ENCODE measurements at regions not wholly inside any gene's neighbourhood (a gene's known extent, or its start where the extent isn't known, plus 50 kb on each side); places are given as distances from the start of the nearest gene placed in this dataset.

GRCh38 chr1:106975944-106976343 lies 80.5 kb upstream of the PRMT6 start:
- H3K4me3 ChIP-seq (ENCODE audit: low read depth, low read length), result no peak overlapping the region

DNA sequence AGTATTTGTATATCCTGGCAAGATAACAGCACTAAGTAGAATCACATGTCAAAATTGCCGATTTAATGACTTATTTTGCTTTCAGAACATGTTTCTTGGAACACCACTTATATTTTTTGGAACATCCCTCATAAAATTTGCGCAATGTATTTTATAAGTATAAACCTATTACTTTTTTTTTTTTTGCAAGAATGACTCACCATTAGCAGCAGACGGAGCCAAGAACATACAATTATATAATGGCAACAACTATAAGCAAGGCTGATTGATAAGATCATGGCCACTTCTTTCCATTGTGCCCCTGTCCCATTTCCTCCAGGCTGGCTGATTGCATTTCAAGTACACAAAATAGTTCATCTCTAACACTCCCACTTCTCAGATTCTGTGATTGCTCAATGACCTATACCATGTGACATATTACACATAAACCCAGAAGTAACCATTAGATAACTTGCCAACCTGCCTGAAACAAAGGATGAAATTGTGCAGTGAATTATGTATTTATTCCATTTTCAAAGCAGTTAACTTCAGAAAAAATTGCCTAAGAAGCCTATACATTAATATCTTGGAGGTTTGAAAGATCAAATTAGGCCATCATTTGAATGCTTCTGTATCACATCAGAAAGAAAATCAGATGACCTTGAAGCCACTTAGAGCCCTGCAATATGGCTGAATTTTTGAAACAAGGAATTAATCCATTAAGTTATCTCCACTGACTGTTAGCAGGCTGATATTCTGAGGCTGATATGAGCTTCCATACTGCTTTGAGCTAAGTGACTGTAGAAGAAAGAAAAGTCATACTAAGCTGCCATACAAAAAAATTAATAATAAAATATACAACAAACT lies 77.8 kb upstream of the PRMT6 start:
- no peak overlapping the region for H3K4me3 ChIP-seq (ENCODE audit: low read depth, low read length)

DNA sequence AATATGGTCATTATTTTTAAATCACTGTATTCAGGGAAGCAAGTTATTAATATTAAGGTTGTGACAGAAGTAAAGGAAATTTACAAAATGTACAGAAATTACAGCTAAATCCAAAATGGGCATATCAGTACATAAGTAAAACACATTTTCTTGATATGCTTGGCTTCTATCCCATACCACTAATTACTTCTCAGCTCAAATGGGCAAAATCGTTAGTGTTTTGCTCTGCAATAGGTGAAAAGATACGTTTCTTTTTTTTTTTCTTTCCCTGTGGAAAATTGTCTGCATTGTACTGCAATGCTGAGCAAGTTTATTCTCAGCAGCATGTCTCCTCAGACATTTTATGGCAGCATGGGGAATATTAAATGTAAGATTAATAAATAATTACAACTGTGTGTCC lies 77.1 kb upstream of the PRMT6 start:
- H3K4me3 ChIP-seq (ENCODE audit: low read depth, low read length), result no peak overlapping the region

DNA sequence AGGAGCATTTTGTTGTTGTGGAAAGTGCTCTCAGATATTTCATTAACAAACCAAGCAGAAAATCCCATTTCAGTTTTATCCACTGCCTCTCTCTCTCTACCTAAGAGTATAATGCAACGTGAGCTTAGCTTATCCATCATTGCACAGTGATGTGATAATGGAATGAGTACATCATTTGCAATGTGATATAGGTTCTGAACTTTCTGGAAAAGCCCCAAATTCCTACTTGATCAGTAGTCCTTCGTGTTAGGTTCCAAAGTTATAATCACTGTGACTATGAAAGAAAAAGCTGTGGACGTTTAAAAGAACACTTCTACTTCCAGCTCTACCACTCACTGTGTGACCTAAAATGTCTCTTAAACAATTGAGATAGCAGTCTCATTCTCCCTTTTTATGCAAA lies 76.4 kb upstream of the PRMT6 start:
- H3K4me3 ChIP-seq (ENCODE audit: low read depth, low read length), result no peak overlapping the region

DNA sequence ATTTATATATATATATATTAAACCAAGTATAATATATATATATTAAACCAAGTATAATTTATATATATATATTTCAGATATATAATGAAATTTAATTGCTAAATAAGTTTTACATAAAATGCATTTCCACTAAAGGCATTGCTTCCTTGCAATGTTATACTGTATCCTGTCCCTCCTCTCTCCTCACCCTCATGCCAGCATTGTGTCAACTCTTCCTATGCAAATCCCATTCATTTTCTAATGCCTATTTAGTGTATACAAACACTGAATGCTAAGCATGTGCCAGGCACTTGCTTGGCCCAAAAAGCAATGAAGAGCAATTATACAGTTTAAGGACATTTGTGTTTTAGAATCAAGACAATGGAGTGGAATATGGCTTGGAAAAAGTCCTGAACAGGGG lies 71.7 kb upstream of the PRMT6 start:
- H3K4me3 ChIP-seq (ENCODE audit: low read depth, low read length), result no peak overlapping the region

- no peak overlapping the region for H3K4me3 ChIP-seq (ENCODE audit: low read depth, low read length)
Observed at GRCh38 chr1:106986603-106987002, 69.9 kb upstream of the PRMT6 start.

- H3K4me3 ChIP-seq (ENCODE audit: low read depth, low read length), result no peak overlapping the region
Observed at GRCh38 chr1:106995970-106996369, 60.5 kb upstream of the PRMT6 start.

DNA sequence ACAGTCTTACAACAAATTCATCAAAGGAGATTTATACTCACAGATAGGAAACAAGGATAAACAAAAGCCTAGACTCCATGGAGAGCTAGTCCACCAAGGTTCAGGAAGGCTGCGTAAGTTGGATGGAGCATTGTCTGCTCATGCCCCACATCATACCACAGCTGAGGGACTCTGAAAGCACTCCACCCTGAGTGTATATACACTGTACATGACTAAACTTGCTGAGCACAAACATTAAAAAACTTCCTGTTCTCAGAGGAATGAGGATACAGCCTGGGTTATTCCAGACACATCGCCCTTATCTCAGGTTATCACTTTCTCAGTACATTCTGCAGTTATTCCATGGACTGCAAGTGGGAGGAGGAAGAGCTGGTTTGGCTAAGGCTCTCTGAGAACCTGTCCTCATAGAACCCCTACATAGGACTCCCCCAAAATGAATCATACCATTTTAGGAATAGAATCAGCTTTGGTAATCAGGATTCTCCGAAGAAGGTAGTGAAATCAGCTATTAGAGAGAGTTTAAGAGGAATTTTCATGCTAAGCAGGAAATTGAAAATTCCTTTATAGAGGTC lies 58.0 kb upstream of the PRMT6 start:
- no peak overlapping the region for H3K4me3 ChIP-seq (ENCODE audit: low read depth, low read length)

DNA sequence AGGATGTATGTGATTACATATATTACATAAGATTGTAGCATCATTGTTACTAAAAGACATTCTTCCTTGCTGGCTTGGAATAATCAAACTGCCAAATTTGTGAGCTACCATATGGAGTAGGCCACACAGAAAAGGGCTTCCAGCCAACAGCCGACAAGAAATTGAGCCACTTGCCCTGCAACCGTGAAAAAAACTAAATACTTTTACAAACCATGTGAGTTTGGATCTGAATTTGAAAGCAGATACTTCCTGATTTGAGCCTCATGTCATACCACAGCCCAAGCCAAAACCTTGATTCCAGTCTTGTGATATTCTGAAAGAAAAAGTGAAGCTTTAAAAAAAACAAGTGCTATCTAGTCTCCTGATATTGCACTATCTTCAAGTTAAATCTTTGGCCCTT lies 55.6 kb upstream of the PRMT6 start:
- H3K4me3 ChIP-seq (ENCODE audit: low read depth, low read length), result no peak overlapping the region

GRCh38 chr1:107003972-107004371 lies 52.5 kb upstream of the PRMT6 start:
- no peak overlapping the region for H3K4me3 ChIP-seq (ENCODE audit: low read depth, low read length)

- H3K4me3 ChIP-seq (ENCODE audit: low read depth, low read length), result no peak overlapping the region
Observed at GRCh38 chr1:107004421-107004820, 52.1 kb upstream of the PRMT6 start.
